ENCODE measurements at regions not wholly inside any gene's neighbourhood (a gene's known extent, or its start where the extent isn't known, plus 50 kb on each side); places are given as distances from the start of the nearest gene placed in this dataset.

DNA sequence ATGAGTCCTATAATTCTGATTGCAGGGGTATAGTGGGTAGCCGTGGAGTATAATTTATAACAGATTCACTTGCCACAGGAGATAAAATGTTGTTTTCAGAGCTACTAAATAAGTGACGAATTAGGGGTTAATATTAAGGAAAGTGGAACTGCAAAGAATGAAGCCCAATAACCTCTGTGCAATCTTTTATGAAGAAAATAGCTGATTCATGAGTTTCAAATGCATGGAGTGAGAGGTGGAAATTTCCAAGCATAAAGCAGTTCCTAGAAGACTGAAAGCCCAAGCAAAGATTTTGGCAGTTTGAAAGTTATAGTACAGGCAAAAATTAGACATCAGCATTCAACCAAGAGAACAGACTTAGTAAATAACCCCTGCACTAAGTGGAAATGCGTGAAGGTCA lies 1782.4 kb upstream of the PCDH10 start:
- no peak for DNase-seq (ENCODE audit: low read depth in 2 of 2)
- H3K9ac ChIP-seq (ENCODE audit: insufficient read depth, low read length): no peak overlapping the region
- TF ChIP-seq CTCF (conservative IDR thresholded peaks at IDR 0.05 in 1 of 2, IDR thresholded peaks at IDR 0.05 in 1 of 2; ENCODE audit: low read depth in 1 of 2, low read length in 2 of 2) (no peak), EZH2 (IDR thresholded peaks at IDR 0.05; ENCODE audit: low read length, missing control alignments) (no peak)
- no peaks in the 10 kb centered on the region for H3K4me1 ChIP-seq (ENCODE audit: control insufficient read depth, extremely low read depth, insufficient read depth, low read length)
- no peaks in the 10 kb centered on the region for H3K36me3 ChIP-seq (ENCODE audit: control insufficient read depth, insufficient read depth, low read length)
- no peaks in the 10 kb centered on the region for H4K20me1 ChIP-seq (ENCODE audit: control insufficient read depth, extremely low read depth, insufficient read depth, low read length)
- no peaks in the 10 kb centered on the region for H3K9me3 ChIP-seq (ENCODE audit: control insufficient read depth, insufficient read depth, low read depth, low read length)
- no peaks in the 10 kb centered on the region for H3K79me2 ChIP-seq (ENCODE audit: control insufficient read depth, insufficient read depth, low read length)
- H2AFZ ChIP-seq (ENCODE audit: low read length): no peak overlapping the region
- no peaks in the 10 kb centered on the region for H3K27me3 ChIP-seq (ENCODE audit: control insufficient read depth, insufficient read depth, low read length)
- no peak overlapping the region for H3K4me3 ChIP-seq (replicated peaks in 1 of 4; ENCODE audit: control extremely low read depth in 1 of 4, insufficient read depth in 1 of 4, low read depth in 3 of 4, low read length in 4 of 4)
- no peak overlapping the region for H3K27ac ChIP-seq (ENCODE audit: insufficient read depth, low read length)
- no peak overlapping the region for H3K4me2 ChIP-seq (ENCODE audit: extremely low read depth, insufficient read depth, low read length)

GRCh38 chr4:131367441-131367840 lies 1781.7 kb upstream of the PCDH10 start:
- Histone ChIP-seq H4K20me1 (ENCODE audit: control insufficient read depth, extremely low read depth, insufficient read depth, low read length) (no peaks in the 10 kb centered on the region), H3K4me2 (ENCODE audit: extremely low read depth, insufficient read depth, low read length) (no peak overlapping the region), H3K27me3 (ENCODE audit: control insufficient read depth, insufficient read depth, low read length) (no peaks in the 10 kb centered on the region), H3K79me2 (ENCODE audit: control insufficient read depth, insufficient read depth, low read length) (no peaks in the 10 kb centered on the region), H2AFZ (ENCODE audit: low read length) (no peak overlapping the region), H3K4me1 (ENCODE audit: control insufficient read depth, extremely low read depth, insufficient read depth, low read length) (no peaks in the 10 kb centered on the region), H3K9ac (ENCODE audit: insufficient read depth, low read length) (no peak overlapping the region), H3K9me3 (ENCODE audit: control insufficient read depth, insufficient read depth, low read depth, low read length) (no peaks in the 10 kb centered on the region), H3K4me3 (replicated peaks in 1 of 4; ENCODE audit: control extremely low read depth in 1 of 4, insufficient read depth in 1 of 4, low read depth in 3 of 4, low read length in 4 of 4) (no peak overlapping the region), H3K27ac (ENCODE audit: insufficient read depth, low read length) (no peak overlapping the region), H3K36me3 (ENCODE audit: control insufficient read depth, insufficient read depth, low read length) (no peaks in the 10 kb centered on the region)
- no peak for DNase-seq (ENCODE audit: low read depth in 2 of 2)
- no peak for TF ChIP-seq CTCF (conservative IDR thresholded peaks at IDR 0.05 in 1 of 2, IDR thresholded peaks at IDR 0.05 in 1 of 2; ENCODE audit: low read depth in 1 of 2, low read length in 2 of 2)
- TF ChIP-seq EZH2 (IDR thresholded peaks at IDR 0.05; ENCODE audit: low read length, missing control alignments): no peak

GRCh38 chr4:131370846-131371245 lies 1778.2 kb upstream of the PCDH10 start:
- no peaks in the 10 kb centered on the region for H3K9me3 ChIP-seq (ENCODE audit: control insufficient read depth, insufficient read depth, low read depth, low read length)
- no peaks in the 10 kb centered on the region for H3K27me3 ChIP-seq (ENCODE audit: control insufficient read depth, insufficient read depth, low read length)
- no peak overlapping the region for H3K9ac ChIP-seq (ENCODE audit: insufficient read depth, low read length)
- H3K4me1 ChIP-seq (ENCODE audit: control insufficient read depth, extremely low read depth, insufficient read depth, low read length): no peaks in the 10 kb centered on the region
- no peaks in the 10 kb centered on the region for H3K36me3 ChIP-seq (ENCODE audit: control insufficient read depth, insufficient read depth, low read length)
- no peak for DNase-seq (ENCODE audit: low read depth in 2 of 2)
- no peak overlapping the region for H3K4me3 ChIP-seq (replicated peaks in 1 of 4; ENCODE audit: control extremely low read depth in 1 of 4, insufficient read depth in 1 of 4, low read depth in 3 of 4, low read length in 4 of 4)
- no peak overlapping the region for H3K27ac ChIP-seq (ENCODE audit: insufficient read depth, low read length)
- H3K79me2 ChIP-seq (ENCODE audit: control insufficient read depth, insufficient read depth, low read length): no peaks in the 10 kb centered on the region
- H2AFZ ChIP-seq (ENCODE audit: low read length): no peak overlapping the region
- no peak overlapping the region for H3K4me2 ChIP-seq (ENCODE audit: extremely low read depth, insufficient read depth, low read length)
- TF ChIP-seq EZH2 (IDR thresholded peaks at IDR 0.05; ENCODE audit: low read length, missing control alignments) (no peak), CTCF (conservative IDR thresholded peaks at IDR 0.05 in 1 of 2, IDR thresholded peaks at IDR 0.05 in 1 of 2; ENCODE audit: low read depth in 1 of 2, low read length in 2 of 2) (no peak)
- H4K20me1 ChIP-seq (ENCODE audit: control insufficient read depth, extremely low read depth, insufficient read depth, low read length): no peaks in the 10 kb centered on the region

All from fibroblast of lung (primary cell).